OCI-LY7 (cell line): ENCODE measurements at regions not wholly inside any gene's neighbourhood (a gene's known extent, or its start where the extent isn't known, plus 50 kb on each side); places are given as distances from the start of the nearest gene placed in this dataset.
A peak's percentile ranks its signal among the peaks of the same experiment; 100 is the strongest.

Experiments
- BruUV-seq: library from RNA; stranded (reverse); fragments of 400-500 nt; replicated peaks from 2 replicates; lab custom pipeline; 2021; lab: Mats Ljungman, UMichigan
- CTCF ChIA-PET: fragments of 300-600 bp; sonication (Branson Sonifier 250); formaldehyde crosslinking; loops from one replicate; lab custom pipeline; 2022; ENCODE audit warnings: antibody characterized with exemption; ENCODE audit not compliant: unreplicated experiment; lab: Charles Lee
- POLR2A ChIA-PET: fragments of 300-600 bp; sonication (Branson Sonifier 250); formaldehyde crosslinking; loops from one replicate; lab custom pipeline; 2022; ENCODE audit warnings: antibody characterized with exemption; lab: Charles Lee
- DNase-seq: peaks from one replicate; pipeline ENCODE4 v3.0.0-alpha.2; 2015; ENCODE audit warnings: low spot score
- H2AFZ ChIP-seq: fragments of 200-600 bp; sonication (generic), shearing (Covaris generic); 2 replicates; pipeline ENCODE4 v1.6.1; 2014; ENCODE audit warnings: mild to moderate bottlenecking, antibody characterized with exemption, low read length, moderate library complexity
- H3K27ac ChIP-seq: fragments of 200-600 bp; sonication (generic); 2 replicates; pipeline ENCODE4 v1.5.1; 2014; ENCODE audit warnings: mixed run types, low read depth, mild to moderate bottlenecking, moderate library complexity, low read length, inconsistent platforms; ENCODE audit not compliant: poor library complexity, severe bottlenecking
- H3K36me3 ChIP-seq: fragments of 200-600 bp; sonication (generic); 2 replicates; pipeline ENCODE4 v1.6.1; 2014; ENCODE audit warnings: mild to moderate bottlenecking, antibody characterized with exemption, low read length, moderate library complexity, mixed read lengths; ENCODE audit not compliant: insufficient read depth
- H3K4me1 ChIP-seq: fragments of 200-600 bp; sonication (generic); 2 replicates; pipeline ENCODE4 v1.5.1; 2014; ENCODE audit warnings: mild to moderate bottlenecking, low read length; ENCODE audit not compliant: insufficient read depth, poor library complexity, severe bottlenecking
- H3K4me2 ChIP-seq: fragments of 200-600 bp; sonication (generic); 2 replicates; pipeline ENCODE4 v1.6.1; 2014; ENCODE audit warnings: mild to moderate bottlenecking, low read length
- H3K4me3 ChIP-seq: fragments of 200-600 bp; sonication (generic); 2 replicates; pipeline ENCODE4 v1.5.1; 2014; ENCODE audit warnings: mild to moderate bottlenecking, low read depth, low read length; ENCODE audit not compliant: poor library complexity, severe bottlenecking
- H3K79me2 ChIP-seq: fragments of 200-600 bp; sonication (generic); 2 replicates; pipeline ENCODE4 v1.6.1; 2016; ENCODE audit warnings: low read depth, mild to moderate bottlenecking, low read length, moderate library complexity, mixed read lengths; ENCODE audit not compliant: insufficient read depth
- H3K9me2 ChIP-seq: fragments of 200-600 bp; sonication (generic); 2 replicates; pipeline ENCODE4 v1.6.1; 2016; ENCODE audit warnings: mild to moderate bottlenecking, low read length, mixed read lengths; ENCODE audit not compliant: insufficient read depth
- H3K9me3 ChIP-seq: fragments of 200-600 bp; sonication (generic); 2 replicates; pipeline ENCODE4 v1.6.1; 2014; ENCODE audit warnings: mild to moderate bottlenecking, mixed run types, low read length, mixed read lengths
- H4K20me1 ChIP-seq: fragments of 200-600 bp; sonication (generic); 2 replicates; pipeline ENCODE4 v1.6.1; 2014; ENCODE audit warnings: mild to moderate bottlenecking, antibody characterized with exemption, low read length, moderate library complexity, mixed read lengths; ENCODE audit not compliant: insufficient read depth
- CTCF ChIP-seq: fragments of 200-600 bp; sonication (generic); conservative IDR thresholded peaks from 2 replicates; pipeline ENCODE4 v1.5.1; 2014; ENCODE audit warnings: mild to moderate bottlenecking, antibody characterized with exemption, low read length, moderate library complexity, mixed read lengths
- EZH2phosphoT487 ChIP-seq: fragments of 200-600 bp; sonication (generic); IDR thresholded peaks from 2 replicates; pipeline ENCODE4 v1.6.1; 2018; ENCODE audit warnings: low read depth, borderline replicate concordance, mild to moderate bottlenecking, mixed run types, antibody characterized with exemption, low read length, moderate library complexity, mixed read lengths
- intact Hi-C: fragments of 100-400 bp; cut with micrococcal nuclease; formaldehyde crosslinking; loops from one replicate; pipeline ENCODE4 v1.10.0; 2022; ENCODE audit not compliant: unreplicated experiment

- no TSS peak for BruUV-seq
- intact Hi-C loops = no loop called here
Measured at GRCh38 chr17:77631307-77631706, 327.2 kb upstream of the TNRC6C start.

GRCh38 chr17:77632619-77633018 lies 325.9 kb upstream of the TNRC6C start:
- no peaks in the 10 kb centered on the region for H3K9me2 ChIP-seq
- intact Hi-C loops = no loop called here
- H3K4me3 ChIP-seq = no peak overlapping the region
- no peak overlapping the region for H3K4me2 ChIP-seq
- POLR2A ChIA-PET = no interaction called here
- H3K79me2 ChIP-seq = no peaks in the 10 kb centered on the region
- DNase-seq = no peak
- H3K36me3 ChIP-seq = no peaks in the 10 kb centered on the region
- TF ChIP-seq CTCF (no peak), EZH2phosphoT487 (no peak)
- H2AFZ ChIP-seq = no peak overlapping the region
- no peak overlapping the region for H3K27ac ChIP-seq
- H3K4me1 ChIP-seq = no peaks in the 10 kb centered on the region
- no peaks in the 10 kb centered on the region for H3K9me3 ChIP-seq
- no peaks in the 10 kb centered on the region for H4K20me1 ChIP-seq
- no TSS peak for BruUV-seq
- CTCF ChIA-PET = no interaction called here

More at GRCh38 chr17:77631307-77631706, 327.2 kb upstream of the TNRC6C start:
- no peak for DNase-seq
- Histone ChIP-seq H3K4me1 (no peaks in the 10 kb centered on the region), H3K9me2 (no peaks in the 10 kb centered on the region), H3K9me3 (no peaks in the 10 kb centered on the region), H3K4me2 (no peak overlapping the region), H3K27ac (no peak overlapping the region), H3K79me2 (no peaks in the 10 kb centered on the region), H3K4me3 (no peak overlapping the region), H4K20me1 (no peaks in the 10 kb centered on the region), H3K36me3 (no peaks in the 10 kb centered on the region), H2AFZ (no peak overlapping the region)
- ChIA-PET CTCF (no interaction called here), POLR2A (no interaction called here)
- TF ChIP-seq CTCF = no peak
- no peak for TF ChIP-seq EZH2phosphoT487

- no peak overlapping the region for H3K4me3 ChIP-seq
- CTCF ChIA-PET = no interaction called here
- H3K9me2 ChIP-seq = no peaks in the 10 kb centered on the region
- no peak overlapping the region for H2AFZ ChIP-seq
- no TSS peak for BruUV-seq
- H3K9me3 ChIP-seq = no peaks in the 10 kb centered on the region
- H3K4me2 ChIP-seq = no peak overlapping the region
- no peaks in the 10 kb centered on the region for H3K4me1 ChIP-seq
- peak; percentile 20 for DNase-seq
- intact Hi-C loops = no loop called here
- no peaks in the 10 kb centered on the region for H3K36me3 ChIP-seq
- POLR2A ChIA-PET = no interaction called here
- TF ChIP-seq EZH2phosphoT487 = no peak
- no peak for TF ChIP-seq CTCF
- H4K20me1 ChIP-seq = no peaks in the 10 kb centered on the region
- H3K27ac ChIP-seq = no peak overlapping the region
- H3K79me2 ChIP-seq = no peaks in the 10 kb centered on the region
Measured at GRCh38 chr17:77634710-77635109, 323.8 kb upstream of the TNRC6C start.
